ENCODE measurements at regions not wholly inside any gene's neighbourhood (a gene's known extent, or its start where the extent isn't known, plus 50 kb on each side); places are given as distances from the start of the nearest gene placed in this dataset.
A peak's percentile ranks its signal among the peaks of the same experiment; 100 is the strongest.

DNA sequence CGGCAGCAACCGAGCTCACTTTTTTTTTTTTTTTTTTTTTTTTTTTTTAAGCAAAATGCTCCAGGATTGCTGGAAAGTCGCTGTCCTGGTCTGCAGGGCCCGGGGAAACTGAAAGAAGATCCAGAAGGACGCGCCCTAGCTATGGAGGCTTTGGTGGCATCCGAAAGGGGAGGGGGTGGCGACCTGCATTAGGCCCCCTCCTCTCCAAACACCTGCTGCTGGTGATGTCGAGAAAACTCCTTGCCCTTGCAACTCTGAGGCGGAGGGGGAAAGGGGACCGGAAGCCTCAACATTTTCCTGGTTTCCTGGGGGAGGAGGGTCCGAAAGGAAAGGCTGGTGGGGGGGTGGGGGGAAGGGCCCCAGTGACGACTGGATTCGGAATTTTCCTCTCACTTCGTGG, 421.1 kb downstream of the VRK1 start:
- Histone ChIP-seq H3K27me3 (ENCODE audit: control insufficient read depth in 3 of 3, insufficient read depth in 3 of 3, low read length in 3 of 3) (peaks cover 5 to 35% (median 15%) of the 10 kb centered on the region in 3 donors), H3K4me3 (ENCODE audit: low read depth in 1 of 3, low read length in 3 of 3) (peak overlapping the region in 1 of 3 donors; percentile 0), H3K27ac (ENCODE audit: low read depth in 1 of 3, low read length in 2 of 3) (no peak overlapping the region), H3K4me1 (ENCODE audit: control insufficient read depth in 3 of 3, insufficient read depth in 2 of 3, low read depth in 1 of 3, low read length in 2 of 3) (no peaks in the 10 kb centered on the region), H3K36me3 (ENCODE audit: control insufficient read depth in 3 of 3, insufficient read depth in 2 of 3, low read depth in 1 of 3, low read length in 3 of 3) (no peaks in the 10 kb centered on the region), H3K9me3 (ENCODE audit: control insufficient read depth in 2 of 2, insufficient read depth in 1 of 2, low read depth in 1 of 2, low read length in 1 of 2) (no peaks in the 10 kb centered on the region)
- FAIRE-seq (no peak), DNase-seq (peak in 1 of 2 donors; percentile 5)
- WGBS, 3 donors, result 8 to 18% (median 15%) methylated on average over 15 of the region's 15 CpGs

DNA sequence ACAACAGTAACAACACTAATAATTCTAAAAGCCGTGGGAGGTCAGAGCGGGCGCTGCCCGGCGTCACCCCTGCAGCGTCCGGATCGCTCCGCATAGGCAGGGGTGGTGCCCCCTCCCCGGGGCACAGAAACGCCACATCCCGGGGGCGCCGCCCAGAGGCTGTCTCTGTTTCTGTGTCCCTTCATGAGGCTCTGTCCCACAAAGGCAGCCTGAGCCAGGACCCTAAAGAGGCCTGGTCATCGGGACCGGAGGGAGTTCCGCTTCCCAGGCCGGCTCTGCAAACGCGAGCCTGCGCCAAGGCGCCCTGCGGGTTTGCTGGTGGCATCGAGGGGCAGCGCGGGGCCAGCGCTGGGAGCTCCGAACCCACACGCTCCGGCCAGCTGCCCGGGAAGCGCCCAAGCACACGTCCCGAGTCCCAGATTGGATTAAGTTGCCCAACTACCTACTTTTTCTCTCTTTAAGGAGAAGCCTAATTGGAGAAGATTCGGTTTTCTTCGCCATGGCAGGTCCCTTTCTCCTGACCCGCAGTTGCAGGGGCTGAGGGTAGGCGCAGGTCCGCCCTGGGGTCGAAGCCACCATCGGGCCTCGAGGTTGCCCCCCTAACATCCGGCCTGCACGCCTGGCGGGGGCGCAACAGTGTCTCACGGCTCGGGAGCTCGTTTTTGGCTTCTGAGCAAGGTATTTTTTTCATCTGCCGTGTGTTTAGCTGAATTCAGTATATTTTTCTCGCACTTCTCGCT, 421.7 kb downstream of the VRK1 start:
- Histone ChIP-seq H3K36me3 (ENCODE audit: control insufficient read depth in 3 of 3, insufficient read depth in 2 of 3, low read depth in 1 of 3, low read length in 3 of 3) (no peaks in the 10 kb centered on the region), H3K4me3 (ENCODE audit: low read depth in 1 of 3, low read length in 3 of 3) (peak overlapping the region in 2 of 3 donors; percentile 0 to 1), H3K27ac (ENCODE audit: low read depth in 1 of 3, low read length in 2 of 3) (no peak overlapping the region), H3K9me3 (ENCODE audit: control insufficient read depth in 2 of 2, insufficient read depth in 1 of 2, low read depth in 1 of 2, low read length in 1 of 2) (no peaks in the 10 kb centered on the region), H3K4me1 (ENCODE audit: control insufficient read depth in 3 of 3, insufficient read depth in 2 of 3, low read depth in 1 of 3, low read length in 2 of 3) (no peaks in the 10 kb centered on the region), H3K27me3 (ENCODE audit: control insufficient read depth in 3 of 3, insufficient read depth in 3 of 3, low read length in 3 of 3) (peaks cover 5 to 35% (median 15%) of the 10 kb centered on the region in 3 donors)
- DNase-seq (peak in 1 of 2 donors; percentile 14), FAIRE-seq (no peak)
- WGBS, 3 donors, result 1 to 2% (median 2%) methylated on average over 50 to 52 of the region's 52 CpGs

DNA sequence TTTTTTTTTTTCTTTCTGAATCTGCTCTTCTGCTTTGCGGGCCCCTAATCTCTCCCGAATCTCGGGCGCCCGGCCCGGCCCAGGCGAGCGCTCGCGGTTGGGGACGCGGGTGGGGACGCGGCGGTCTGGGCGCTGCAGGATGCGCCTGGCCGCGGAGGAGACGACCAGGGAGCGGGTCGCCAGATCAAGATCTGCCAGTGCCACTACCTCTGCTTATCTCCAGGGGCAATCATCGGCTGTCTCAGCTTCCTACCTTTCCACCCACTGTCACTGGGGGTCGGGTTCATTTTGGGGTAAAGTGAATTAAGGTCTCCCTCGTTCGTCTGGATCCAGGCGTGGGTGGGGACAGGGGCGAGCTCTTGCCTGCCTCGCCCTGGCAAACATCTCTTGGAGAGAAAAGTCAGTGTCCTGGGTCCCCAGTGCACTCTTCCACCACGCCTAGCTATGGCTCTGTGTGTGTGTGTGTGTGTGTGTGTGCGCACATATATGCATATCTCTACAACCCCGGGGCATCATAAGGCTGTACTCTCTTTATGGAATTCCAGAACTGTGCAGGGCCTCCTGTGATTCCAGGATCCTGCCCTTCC, 422.3 kb downstream of the VRK1 start:
- DNase-seq (no peak), FAIRE-seq (no peak)
- WGBS, 3 donors, result 7 to 14% (median 9%) methylated on average over 31 to 32 of the region's 32 CpGs
- Histone ChIP-seq H3K4me1 (ENCODE audit: control insufficient read depth in 3 of 3, insufficient read depth in 2 of 3, low read depth in 1 of 3, low read length in 2 of 3) (no peaks in the 10 kb centered on the region), H3K27ac (ENCODE audit: low read depth in 1 of 3, low read length in 2 of 3) (no peak overlapping the region), H3K9me3 (ENCODE audit: control insufficient read depth in 2 of 2, insufficient read depth in 1 of 2, low read depth in 1 of 2, low read length in 1 of 2) (no peaks in the 10 kb centered on the region), H3K36me3 (ENCODE audit: control insufficient read depth in 3 of 3, insufficient read depth in 2 of 3, low read depth in 1 of 3, low read length in 3 of 3) (no peaks in the 10 kb centered on the region), H3K27me3 (ENCODE audit: control insufficient read depth in 3 of 3, insufficient read depth in 3 of 3, low read length in 3 of 3) (peaks cover 5 to 35% (median 15%) of the 10 kb centered on the region in 3 donors), H3K4me3 (ENCODE audit: low read depth in 1 of 3, low read length in 3 of 3) (no peak overlapping the region)

DNA sequence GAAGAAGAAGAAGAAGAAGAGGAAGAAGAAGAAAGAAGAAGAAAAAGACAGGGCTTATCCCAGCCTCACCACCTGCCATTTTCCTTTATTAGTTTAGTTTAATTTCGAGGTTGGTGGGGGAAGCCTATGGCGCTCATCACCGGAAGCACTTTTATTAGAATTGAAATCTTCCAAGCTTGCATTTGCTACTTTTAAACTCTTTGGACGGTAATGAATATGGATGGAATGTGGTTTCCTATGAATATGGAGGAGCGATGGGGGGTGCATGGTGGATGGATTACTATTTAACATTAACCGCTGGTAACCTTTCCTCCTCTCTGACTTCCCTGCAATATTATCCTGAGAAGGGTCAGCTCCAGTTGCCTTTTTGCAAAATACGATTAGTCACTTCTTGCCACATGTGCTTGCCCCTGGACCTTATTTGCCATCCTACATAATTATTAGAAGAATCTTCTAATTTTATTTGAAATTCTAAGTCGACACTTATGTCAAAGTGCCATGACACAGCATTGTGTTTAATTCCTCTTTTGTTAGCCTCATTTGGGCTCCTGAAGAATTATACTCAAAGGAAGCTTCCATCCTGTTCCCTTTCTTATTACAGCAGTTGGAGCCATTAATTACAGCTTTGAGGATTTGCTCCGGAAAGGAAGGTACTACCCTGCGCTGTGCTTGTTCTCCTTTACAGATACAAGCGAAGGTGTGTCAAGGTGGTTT, 424.5 kb downstream of the VRK1 start:
- no peaks in the 10 kb centered on the region for H3K9me3 ChIP-seq (ENCODE audit: control insufficient read depth in 2 of 2, insufficient read depth in 1 of 2, low read depth in 1 of 2, low read length in 1 of 2)
- FAIRE-seq (no peak), DNase-seq (no peak)
- no peaks in the 10 kb centered on the region for H3K36me3 ChIP-seq (ENCODE audit: control insufficient read depth in 3 of 3, insufficient read depth in 2 of 3, low read depth in 1 of 3, low read length in 3 of 3)
- H3K27ac ChIP-seq (ENCODE audit: low read depth in 1 of 3, low read length in 2 of 3), result no peak overlapping the region
- peaks cover 5 to 39% (median 17%) of the 10 kb centered on the region in 3 donors for H3K27me3 ChIP-seq (ENCODE audit: control insufficient read depth in 3 of 3, insufficient read depth in 3 of 3, low read length in 3 of 3)
- no peaks in the 10 kb centered on the region for H3K4me1 ChIP-seq (ENCODE audit: control insufficient read depth in 3 of 3, insufficient read depth in 2 of 3, low read depth in 1 of 3, low read length in 2 of 3)
- no peak overlapping the region for H3K4me3 ChIP-seq (ENCODE audit: low read depth in 1 of 3, low read length in 3 of 3)
- 86 to 93% (median 87%) methylated on average over 11 of the region's 11 CpGs for WGBS, 3 donors

DNA sequence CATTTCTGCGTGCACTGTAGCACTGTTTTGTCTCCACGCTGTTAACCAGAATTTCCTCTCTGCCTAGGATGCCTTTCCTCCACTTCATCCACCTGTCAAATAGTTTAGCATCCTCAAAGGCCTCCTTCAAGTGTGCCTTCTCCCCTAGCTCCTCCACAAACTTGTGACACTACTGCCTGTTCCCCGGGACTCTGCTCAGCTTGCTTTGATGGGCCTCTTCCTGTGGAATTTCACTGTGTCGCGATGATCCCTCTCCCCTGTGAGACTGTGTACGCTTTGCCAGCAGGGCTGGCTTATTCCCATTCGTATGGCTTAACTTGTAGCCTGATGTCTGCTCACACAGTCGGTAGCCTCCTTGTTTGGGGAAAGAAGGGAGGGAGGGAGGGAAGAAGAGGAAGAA, 426.8 kb downstream of the VRK1 start:
- H3K4me3 ChIP-seq (ENCODE audit: low read depth in 1 of 3, low read length in 3 of 3), result no peak overlapping the region
- FAIRE-seq (no peak), DNase-seq (no peak)
- no peaks in the 10 kb centered on the region for H3K9me3 ChIP-seq (ENCODE audit: control insufficient read depth in 2 of 2, insufficient read depth in 1 of 2, low read depth in 1 of 2, low read length in 1 of 2)
- no peaks in the 10 kb centered on the region for H3K4me1 ChIP-seq (ENCODE audit: control insufficient read depth in 3 of 3, insufficient read depth in 2 of 3, low read depth in 1 of 3, low read length in 2 of 3)
- 38 to 56% (median 54%) methylated on average over 8 of the region's 8 CpGs for WGBS, 3 donors
- no peaks in the 10 kb centered on the region for H3K36me3 ChIP-seq (ENCODE audit: control insufficient read depth in 3 of 3, insufficient read depth in 2 of 3, low read depth in 1 of 3, low read length in 3 of 3)
- H3K27me3 ChIP-seq (ENCODE audit: control insufficient read depth in 3 of 3, insufficient read depth in 3 of 3, low read length in 3 of 3), result peaks cover 0 to 19% (median 14%) of the 10 kb centered on the region in 3 donors
- H3K27ac ChIP-seq (ENCODE audit: low read depth in 1 of 3, low read length in 2 of 3), result no peak overlapping the region

DNA sequence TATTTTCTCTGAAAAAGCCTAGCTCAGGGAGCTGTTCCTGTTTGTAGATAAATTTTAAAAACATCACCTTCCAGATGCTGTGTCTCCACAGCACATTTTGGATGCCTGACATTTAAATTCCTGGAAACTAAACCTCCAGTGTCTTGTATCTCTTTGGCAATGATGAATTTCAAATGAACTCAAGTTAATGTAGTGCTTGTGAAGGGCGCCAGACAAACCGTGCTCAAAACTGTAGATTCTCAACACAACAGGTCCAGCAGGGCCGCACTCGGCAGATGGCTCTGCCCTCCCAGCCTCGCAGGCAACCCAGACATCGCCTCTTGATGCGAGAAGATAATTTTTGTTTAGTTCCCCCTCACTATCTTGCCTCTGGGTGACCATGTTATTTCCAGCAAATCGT, 432.9 kb downstream of the VRK1 start:
- Histone ChIP-seq H3K27ac (ENCODE audit: low read depth in 1 of 3, low read length in 2 of 3) (no peak overlapping the region), H3K4me1 (ENCODE audit: control insufficient read depth in 3 of 3, insufficient read depth in 2 of 3, low read depth in 1 of 3, low read length in 2 of 3) (no peaks in the 10 kb centered on the region), H3K27me3 (ENCODE audit: control insufficient read depth in 3 of 3, insufficient read depth in 3 of 3, low read length in 3 of 3) (peaks cover 0 to 3% (median 2%) of the 10 kb centered on the region in 3 donors), H3K36me3 (ENCODE audit: control insufficient read depth in 3 of 3, insufficient read depth in 2 of 3, low read depth in 1 of 3, low read length in 3 of 3) (no peaks in the 10 kb centered on the region), H3K9me3 (ENCODE audit: control insufficient read depth in 2 of 2, insufficient read depth in 1 of 2, low read depth in 1 of 2, low read length in 1 of 2) (no peaks in the 10 kb centered on the region), H3K4me3 (ENCODE audit: low read depth in 1 of 3, low read length in 3 of 3) (no peak overlapping the region)
- no peak for DNase-seq
- WGBS, 3 donors, result 89 to 93% (median 90%) methylated on average over 8 of the region's 8 CpGs
- no peak for FAIRE-seq

DNA sequence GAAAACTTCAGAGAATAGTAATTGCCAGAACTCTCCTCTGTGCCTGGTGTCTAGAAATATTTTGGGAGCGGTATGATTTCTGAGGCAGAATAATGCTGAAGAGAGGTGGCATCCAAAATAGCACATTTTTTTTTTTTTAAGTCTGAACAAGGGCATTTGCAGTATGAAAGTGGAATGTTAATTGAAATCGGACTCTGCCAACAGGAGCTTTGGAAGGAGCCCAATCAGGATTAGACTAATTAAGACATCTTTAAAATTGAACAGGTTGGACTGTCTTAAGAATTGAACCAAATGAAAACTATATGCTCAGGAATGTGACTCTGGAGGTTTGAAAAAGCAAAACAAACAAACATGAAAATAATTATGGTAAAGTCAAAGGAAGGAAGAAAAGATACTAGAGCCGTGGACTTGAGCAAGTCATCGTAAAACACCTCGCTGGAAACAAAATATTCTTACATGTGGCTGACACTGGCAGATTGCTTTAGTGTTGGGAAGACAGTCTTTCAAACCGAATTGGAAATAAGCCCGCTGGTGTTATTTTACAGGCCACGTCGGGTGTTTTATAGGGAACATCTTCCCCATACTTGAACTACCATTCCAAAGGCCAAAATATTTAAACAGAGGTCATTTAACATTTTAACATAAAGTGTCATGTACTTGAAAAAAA, 436.3 kb downstream of the VRK1 start:
- no peaks in the 10 kb centered on the region for H3K36me3 ChIP-seq (ENCODE audit: control insufficient read depth in 3 of 3, insufficient read depth in 2 of 3, low read depth in 1 of 3, low read length in 3 of 3)
- no peaks in the 10 kb centered on the region for H3K9me3 ChIP-seq (ENCODE audit: control insufficient read depth in 2 of 2, insufficient read depth in 1 of 2, low read depth in 1 of 2, low read length in 1 of 2)
- H3K4me3 ChIP-seq (ENCODE audit: low read depth in 1 of 3, low read length in 3 of 3), result no peak overlapping the region
- 83 to 87% (median 83%) methylated on average over 9 of the region's 9 CpGs for WGBS, 3 donors
- no peak for DNase-seq
- H3K27ac ChIP-seq (ENCODE audit: low read depth in 1 of 3, low read length in 2 of 3), result no peak overlapping the region
- H3K4me1 ChIP-seq (ENCODE audit: control insufficient read depth in 3 of 3, insufficient read depth in 2 of 3, low read depth in 1 of 3, low read length in 2 of 3), result no peaks in the 10 kb centered on the region
- no peak for FAIRE-seq
- no peaks in the 10 kb centered on the region for H3K27me3 ChIP-seq (ENCODE audit: control insufficient read depth in 3 of 3, insufficient read depth in 3 of 3, low read length in 3 of 3)

DNA sequence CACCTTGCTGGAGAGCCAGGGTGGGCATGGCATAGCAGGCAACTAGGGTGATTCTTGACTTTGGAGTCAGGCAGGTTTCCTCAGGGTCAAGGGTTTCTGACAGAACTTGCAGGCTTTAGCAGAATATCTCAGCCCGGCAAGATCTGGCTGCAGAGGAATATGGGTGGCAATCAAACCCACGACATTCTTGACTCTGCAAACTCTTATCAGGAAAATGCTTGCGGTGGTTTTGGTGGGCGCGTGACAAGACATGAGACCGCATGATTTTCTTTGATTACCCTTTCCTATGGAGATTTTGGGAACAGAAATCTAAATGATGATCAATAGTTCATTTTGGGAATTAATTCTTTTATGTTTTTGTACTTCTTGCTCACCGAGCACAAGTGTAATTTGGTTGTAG, 449.5 kb downstream of the VRK1 start:
- H3K27ac ChIP-seq (ENCODE audit: low read depth in 1 of 3, low read length in 2 of 3), result no peak overlapping the region

More for the DNA sequence above, 449.5 kb downstream of the VRK1 start:
- Histone ChIP-seq H3K9me3 (ENCODE audit: control insufficient read depth in 2 of 2, insufficient read depth in 1 of 2, low read depth in 1 of 2, low read length in 1 of 2) (no peaks in the 10 kb centered on the region), H3K4me3 (ENCODE audit: low read depth in 1 of 3, low read length in 3 of 3) (no peak overlapping the region), H3K27me3 (ENCODE audit: control insufficient read depth in 3 of 3, insufficient read depth in 3 of 3, low read length in 3 of 3) (no peaks in the 10 kb centered on the region), H3K4me1 (ENCODE audit: control insufficient read depth in 3 of 3, insufficient read depth in 2 of 3, low read depth in 1 of 3, low read length in 2 of 3) (no peaks in the 10 kb centered on the region), H3K36me3 (ENCODE audit: control insufficient read depth in 3 of 3, insufficient read depth in 2 of 3, low read depth in 1 of 3, low read length in 3 of 3) (no peaks in the 10 kb centered on the region)
- WGBS, 3 donors, result 88 to 90% (median 90%) methylated on average over 7 of the region's 7 CpGs
- DNase-seq (no peak), FAIRE-seq (no peak)
